ENCODE measurements at regions not wholly inside any gene's neighbourhood (a gene's known extent, or its start where the extent isn't known, plus 50 kb on each side); places are given as distances from the start of the nearest gene placed in this dataset.

DNA sequence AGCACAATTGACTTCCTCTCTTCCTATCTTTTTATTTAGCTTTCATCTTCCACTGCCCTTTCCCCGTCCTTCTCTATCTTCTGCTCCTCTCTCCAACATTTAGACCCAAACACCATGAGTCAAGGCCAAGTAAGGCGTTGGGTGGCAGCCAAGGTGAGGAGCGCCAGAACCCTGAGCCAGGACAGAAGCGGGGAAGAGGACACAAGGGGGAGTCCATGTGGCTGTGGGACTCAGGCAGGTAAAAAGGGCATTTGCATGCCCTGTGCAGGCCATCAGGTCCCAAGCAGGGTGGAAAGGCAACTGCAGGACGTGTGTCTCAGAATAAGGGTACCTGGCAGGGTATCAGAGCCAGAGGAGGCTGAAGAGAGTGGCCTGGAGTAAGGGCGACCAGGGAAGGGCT is 192.4 kb upstream of the PFKP start:
- H3K4me3 ChIP-seq (ENCODE audit: insufficient read depth in 1 of 2, low read depth in 1 of 2, low read length in 2 of 2), result no peak overlapping the region
- H4K8ac ChIP-seq (ENCODE audit: low read length), result no peak overlapping the region
- no peak overlapping the region for H2AFZ ChIP-seq (ENCODE audit: low read depth, low read length)
- no peaks in the 10 kb centered on the region for H3K9me3 ChIP-seq (ENCODE audit: control insufficient read depth, low read length)
- no peaks in the 10 kb centered on the region for H3K79me1 ChIP-seq (replicated peaks; ENCODE audit: low read length, poor library complexity, severe bottlenecking)
- H2BK15ac ChIP-seq (ENCODE audit: low read depth, poor library complexity, severe bottlenecking), result no peak overlapping the region
- H3K27me3 ChIP-seq (ENCODE audit: control insufficient read depth in 1 of 2, insufficient read depth in 1 of 2, low read length in 2 of 2), result peaks cover 0 to 7% of the 10 kb centered on the region in 2 experiments
- no peak overlapping the region for H3K9ac ChIP-seq (ENCODE audit: low read length)
- no peak overlapping the region for H2AK5ac ChIP-seq (ENCODE audit: low read length, severe bottlenecking)
- no peaks in the 10 kb centered on the region for H3K36me3 ChIP-seq (ENCODE audit: control insufficient read depth in 1 of 2, insufficient read depth in 2 of 2, low read depth in 1 of 2, low read length in 2 of 2)
- no peak overlapping the region for H3K23ac ChIP-seq (ENCODE audit: low read length in 2 of 2)
- H3K27ac ChIP-seq (ENCODE audit: low read length, poor library complexity, severe bottlenecking), result no peak overlapping the region
- no peak overlapping the region for H2BK5ac ChIP-seq (ENCODE audit: low read depth, low read length, poor library complexity, severe bottlenecking)
- H4K91ac ChIP-seq (ENCODE audit: low read length), result no peak overlapping the region
- WGBS, result 61% methylated on average over 6 of the region's 6 CpGs
- H2BK12ac ChIP-seq (ENCODE audit: low read length in 2 of 2), result no peak overlapping the region
- no peak overlapping the region for H3K18ac ChIP-seq (ENCODE audit: low read depth in 1 of 2, low read length in 2 of 2)
- no peak overlapping the region for H3K4ac ChIP-seq (ENCODE audit: low read depth in 1 of 2, low read length in 2 of 2)
- DNase-seq, result no peak
- no peak overlapping the region for H3K4me2 ChIP-seq (ENCODE audit: low read length, poor library complexity, severe bottlenecking)
- no peaks in the 10 kb centered on the region for H3K4me1 ChIP-seq (ENCODE audit: control insufficient read depth, insufficient read depth, low read depth, low read length)
- no peak overlapping the region for H2BK120ac ChIP-seq (ENCODE audit: low read depth, low read length)
- no peak overlapping the region for H3K14ac ChIP-seq (ENCODE audit: low read length in 2 of 2)

DNA sequence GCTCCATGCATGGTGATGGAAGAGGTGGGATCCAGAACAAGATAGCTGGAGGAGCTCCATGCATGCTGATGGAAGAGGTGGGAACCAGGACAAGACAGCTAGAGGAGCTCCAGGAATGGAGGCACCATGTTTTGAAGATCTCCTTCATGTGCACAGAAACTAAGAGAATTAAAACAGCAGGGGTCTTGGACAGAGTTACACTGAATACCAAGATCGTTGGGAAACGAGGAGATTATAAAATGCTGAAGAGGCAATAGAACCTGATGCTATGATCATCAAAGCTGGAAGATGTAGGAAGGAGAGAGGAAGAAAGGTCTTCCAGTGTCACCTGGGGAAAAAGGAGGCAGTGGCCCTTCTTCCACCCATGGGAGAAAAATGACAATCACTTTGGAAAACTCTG is 193.6 kb upstream of the PFKP start:
- no peaks in the 10 kb centered on the region for H3K4me1 ChIP-seq (ENCODE audit: control insufficient read depth, insufficient read depth, low read depth, low read length)
- no peaks in the 10 kb centered on the region for H3K79me1 ChIP-seq (replicated peaks; ENCODE audit: low read length, poor library complexity, severe bottlenecking)
- no peak for DNase-seq
- H2BK120ac ChIP-seq (ENCODE audit: low read depth, low read length), result no peak overlapping the region
- no peak overlapping the region for H3K18ac ChIP-seq (ENCODE audit: low read depth in 1 of 2, low read length in 2 of 2)
- H3K4me3 ChIP-seq (ENCODE audit: insufficient read depth in 1 of 2, low read depth in 1 of 2, low read length in 2 of 2), result no peak overlapping the region
- no peak overlapping the region for H2BK12ac ChIP-seq (ENCODE audit: low read length in 2 of 2)
- H4K8ac ChIP-seq (ENCODE audit: low read length), result no peak overlapping the region
- H3K9ac ChIP-seq (ENCODE audit: low read length), result no peak overlapping the region
- no peak overlapping the region for H2BK15ac ChIP-seq (ENCODE audit: low read depth, poor library complexity, severe bottlenecking)
- no peak overlapping the region for H3K27ac ChIP-seq (ENCODE audit: low read length, poor library complexity, severe bottlenecking)
- H3K4me2 ChIP-seq (ENCODE audit: low read length, poor library complexity, severe bottlenecking), result no peak overlapping the region
- H2AK5ac ChIP-seq (ENCODE audit: low read length, severe bottlenecking), result no peak overlapping the region
- no peak overlapping the region for H3K4ac ChIP-seq (ENCODE audit: low read depth in 1 of 2, low read length in 2 of 2)
- no peak overlapping the region for H2BK5ac ChIP-seq (ENCODE audit: low read depth, low read length, poor library complexity, severe bottlenecking)
- no peak overlapping the region for H4K91ac ChIP-seq (ENCODE audit: low read length)
- H2AFZ ChIP-seq (ENCODE audit: low read depth, low read length), result no peak overlapping the region
- peaks cover 0 to 12% of the 10 kb centered on the region in 2 experiments for H3K27me3 ChIP-seq (ENCODE audit: control insufficient read depth in 1 of 2, insufficient read depth in 1 of 2, low read length in 2 of 2)
- H3K14ac ChIP-seq (ENCODE audit: low read length in 2 of 2), result no peak overlapping the region
- no peaks in the 10 kb centered on the region for H3K36me3 ChIP-seq (ENCODE audit: control insufficient read depth in 1 of 2, insufficient read depth in 2 of 2, low read depth in 1 of 2, low read length in 2 of 2)
- H3K23ac ChIP-seq (ENCODE audit: low read length in 2 of 2), result no peak overlapping the region
- 75% methylated on average over 2 of the region's 2 CpGs for WGBS
- H3K9me3 ChIP-seq (ENCODE audit: control insufficient read depth, low read length), result no peaks in the 10 kb centered on the region

DNA sequence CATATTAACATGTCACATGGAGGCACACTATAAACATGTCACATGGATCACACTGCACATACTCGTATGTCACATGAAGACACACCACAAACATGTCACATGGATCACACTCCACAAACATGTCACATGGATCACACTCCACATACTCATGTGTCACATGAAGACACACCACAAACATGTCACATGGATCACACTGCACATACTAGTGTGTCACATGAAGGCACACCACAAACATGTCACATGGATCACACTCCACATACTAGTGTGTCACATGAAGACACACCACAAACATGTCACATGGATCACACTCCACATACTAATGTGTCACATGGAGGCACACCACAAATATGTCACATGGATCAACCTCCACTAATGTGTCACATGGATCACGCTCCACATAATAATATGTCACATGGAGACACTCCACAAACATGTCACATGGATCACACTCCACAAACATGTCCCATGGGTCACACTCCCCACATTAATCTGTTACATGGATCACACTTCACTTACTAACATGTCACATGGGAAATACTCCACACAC is 195.6 kb upstream of the PFKP start:
- DNase-seq, result no peak
- Histone ChIP-seq H3K18ac (ENCODE audit: low read depth in 1 of 2, low read length in 2 of 2) (no peak overlapping the region), H3K4me1 (ENCODE audit: control insufficient read depth, insufficient read depth, low read depth, low read length) (no peaks in the 10 kb centered on the region), H3K9me3 (ENCODE audit: control insufficient read depth, low read length) (no peaks in the 10 kb centered on the region), H3K14ac (ENCODE audit: low read length in 2 of 2) (no peak overlapping the region), H3K4me2 (ENCODE audit: low read length, poor library complexity, severe bottlenecking) (no peak overlapping the region), H2AFZ (ENCODE audit: low read depth, low read length) (no peak overlapping the region), H3K9ac (ENCODE audit: low read length) (no peak overlapping the region), H2AK5ac (ENCODE audit: low read length, severe bottlenecking) (no peak overlapping the region), H3K36me3 (ENCODE audit: control insufficient read depth in 1 of 2, insufficient read depth in 2 of 2, low read depth in 1 of 2, low read length in 2 of 2) (no peaks in the 10 kb centered on the region), H3K27me3 (ENCODE audit: control insufficient read depth in 1 of 2, insufficient read depth in 1 of 2, low read length in 2 of 2) (peaks cover 0 to 12% of the 10 kb centered on the region in 2 experiments), H2BK120ac (ENCODE audit: low read depth, low read length) (no peak overlapping the region), H3K27ac (ENCODE audit: low read length, poor library complexity, severe bottlenecking) (no peak overlapping the region), H2BK12ac (ENCODE audit: low read length in 2 of 2) (no peak overlapping the region), H3K4me3 (ENCODE audit: insufficient read depth in 1 of 2, low read depth in 1 of 2, low read length in 2 of 2) (no peak overlapping the region), H3K4ac (ENCODE audit: low read depth in 1 of 2, low read length in 2 of 2) (no peak overlapping the region), H3K23ac (ENCODE audit: low read length in 2 of 2) (no peak overlapping the region), H2BK15ac (ENCODE audit: low read depth, poor library complexity, severe bottlenecking) (no peak overlapping the region), H2BK5ac (ENCODE audit: low read depth, low read length, poor library complexity, severe bottlenecking) (no peak overlapping the region), H3K79me1 (replicated peaks; ENCODE audit: low read length, poor library complexity, severe bottlenecking) (no peaks in the 10 kb centered on the region), H4K91ac (ENCODE audit: low read length) (no peak overlapping the region), H4K8ac (ENCODE audit: low read length) (no peak overlapping the region)
- WGBS, result 71% methylated on average over 2 of the region's 2 CpGs

DNA sequence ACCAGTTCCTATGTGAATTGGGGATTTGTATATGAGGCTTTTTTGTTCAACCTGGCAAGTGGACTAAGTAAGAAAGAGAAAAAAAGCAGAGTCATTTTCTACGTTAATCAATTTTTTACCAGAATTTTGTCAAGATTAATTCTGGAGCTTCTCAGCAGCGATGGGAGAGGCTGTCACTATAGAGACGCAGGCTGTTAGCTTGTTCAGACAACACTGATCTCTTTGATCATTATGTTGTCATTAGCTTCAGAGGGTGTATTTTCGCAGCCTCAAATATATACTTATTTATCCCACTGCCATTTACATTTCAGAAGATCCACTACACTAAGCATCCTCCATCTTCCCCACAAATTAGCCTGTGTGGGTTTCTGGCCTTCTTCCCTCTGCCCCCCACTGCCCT is 196.7 kb upstream of the PFKP start:
- H3K14ac ChIP-seq (ENCODE audit: low read length in 2 of 2), result no peak overlapping the region

More for the DNA sequence above, 196.7 kb upstream of the PFKP start:
- no peaks in the 10 kb centered on the region for H3K9me3 ChIP-seq (ENCODE audit: control insufficient read depth, low read length)
- no peak overlapping the region for H2BK5ac ChIP-seq (ENCODE audit: low read depth, low read length, poor library complexity, severe bottlenecking)
- no peaks in the 10 kb centered on the region for H3K36me3 ChIP-seq (ENCODE audit: control insufficient read depth in 1 of 2, insufficient read depth in 2 of 2, low read depth in 1 of 2, low read length in 2 of 2)
- H2AFZ ChIP-seq (ENCODE audit: low read depth, low read length), result no peak overlapping the region
- no peak overlapping the region for H2AK5ac ChIP-seq (ENCODE audit: low read length, severe bottlenecking)
- H2BK12ac ChIP-seq (ENCODE audit: low read length in 2 of 2), result no peak overlapping the region
- 66% methylated on average over 4 of the region's 4 CpGs for WGBS
- no peak overlapping the region for H3K23ac ChIP-seq (ENCODE audit: low read length in 2 of 2)
- H3K4me1 ChIP-seq (ENCODE audit: control insufficient read depth, insufficient read depth, low read depth, low read length), result no peaks in the 10 kb centered on the region
- H3K4me3 ChIP-seq (ENCODE audit: insufficient read depth in 1 of 2, low read depth in 1 of 2, low read length in 2 of 2), result no peak overlapping the region
- no peak overlapping the region for H2BK120ac ChIP-seq (ENCODE audit: low read depth, low read length)
- H3K4me2 ChIP-seq (ENCODE audit: low read length, poor library complexity, severe bottlenecking), result no peak overlapping the region
- DNase-seq, result no peak
- no peak overlapping the region for H3K4ac ChIP-seq (ENCODE audit: low read depth in 1 of 2, low read length in 2 of 2)
- H3K27me3 ChIP-seq (ENCODE audit: control insufficient read depth in 1 of 2, insufficient read depth in 1 of 2, low read length in 2 of 2), result peaks cover 0 to 12% of the 10 kb centered on the region in 2 experiments
- H4K91ac ChIP-seq (ENCODE audit: low read length), result no peak overlapping the region
- no peak overlapping the region for H4K8ac ChIP-seq (ENCODE audit: low read length)
- no peak overlapping the region for H3K27ac ChIP-seq (ENCODE audit: low read length, poor library complexity, severe bottlenecking)
- no peak overlapping the region for H3K9ac ChIP-seq (ENCODE audit: low read length)
- no peak overlapping the region for H3K18ac ChIP-seq (ENCODE audit: low read depth in 1 of 2, low read length in 2 of 2)
- no peak overlapping the region for H2BK15ac ChIP-seq (ENCODE audit: low read depth, poor library complexity, severe bottlenecking)
- no peaks in the 10 kb centered on the region for H3K79me1 ChIP-seq (replicated peaks; ENCODE audit: low read length, poor library complexity, severe bottlenecking)

All from mesenchymal stem cell (in vitro differentiated cells and primary cell).